Osteoblast (primary cell): ENCODE measurements at regions not wholly inside any gene's neighbourhood (a gene's known extent, or its start where the extent isn't known, plus 50 kb on each side); places are given as distances from the start of the nearest gene placed in this dataset.

ENCODE experiments used
- DNase-seq: peaks from one replicate; pipeline ENCODE4 v3.0.0; 2011; ENCODE audit warnings: low spot score, mixed read lengths; ENCODE audit not compliant: insufficient read length; ENCODE audit errors: missing footprints
- H2AFZ ChIP-seq: 2 replicates; pipeline ENCODE4 v1.6.0; 2011; ENCODE audit warnings: mild to moderate bottlenecking, low read length
- H3K27ac ChIP-seq: 2 replicates; pipeline ENCODE4 v1.5.1; 2011; ENCODE audit warnings: mild to moderate bottlenecking, low read depth, low read length, moderate library complexity
- H3K27me3 ChIP-seq: 2 replicates; pipeline ENCODE4 v1.6.0; 2012; ENCODE audit warnings: mild to moderate bottlenecking, control low read depth, inconsistent platforms, low read length, moderate library complexity; ENCODE audit not compliant: insufficient read depth
- H3K36me3 ChIP-seq: 2 replicates; pipeline ENCODE4 v1.5.1; 2011; ENCODE audit warnings: mild to moderate bottlenecking, low read length, control low read depth, moderate library complexity; ENCODE audit not compliant: insufficient read depth
- H3K4me1 ChIP-seq: 2 replicates; pipeline ENCODE4 v1.5.1; 2011; ENCODE audit warnings: mild to moderate bottlenecking, low read length, control low read depth, moderate library complexity; ENCODE audit not compliant: insufficient read depth
- H3K4me2 ChIP-seq: 2 replicates; pipeline ENCODE4 v1.6.0; 2011; ENCODE audit warnings: mild to moderate bottlenecking, low read length; ENCODE audit not compliant: insufficient read depth
- H3K4me3 ChIP-seq: fragments of 200-600 bp; sonication (generic); 3 replicates; pipeline ENCODE4 v1.5.1; 2012; ENCODE audit warnings: mild to moderate bottlenecking, low read length, inconsistent platforms; ENCODE audit not compliant: insufficient read depth
- H3K79me2 ChIP-seq: 2 replicates; pipeline ENCODE4 v1.6.0; 2012; ENCODE audit warnings: mild to moderate bottlenecking, low read length, control low read depth, inconsistent platforms; ENCODE audit not compliant: insufficient read depth
- H3K9me3 ChIP-seq: 2 replicates; pipeline ENCODE4 v1.5.1; 2011; ENCODE audit warnings: low read depth, low read length, control low read depth
- H4K20me1 ChIP-seq: 2 replicates; pipeline ENCODE4 v1.6.0; 2012; ENCODE audit warnings: mild to moderate bottlenecking, low read length, control low read depth; ENCODE audit not compliant: insufficient read depth
- TF ChIP-seq, protein P1 (sequence below): IDR thresholded peaks from 2 replicates; pipeline ENCODE4 v1.5.1; 2011; ENCODE audit warnings: mild to moderate bottlenecking, low read depth, low read length, moderate library complexity; ENCODE audit errors: extremely low read depth

DNA sequence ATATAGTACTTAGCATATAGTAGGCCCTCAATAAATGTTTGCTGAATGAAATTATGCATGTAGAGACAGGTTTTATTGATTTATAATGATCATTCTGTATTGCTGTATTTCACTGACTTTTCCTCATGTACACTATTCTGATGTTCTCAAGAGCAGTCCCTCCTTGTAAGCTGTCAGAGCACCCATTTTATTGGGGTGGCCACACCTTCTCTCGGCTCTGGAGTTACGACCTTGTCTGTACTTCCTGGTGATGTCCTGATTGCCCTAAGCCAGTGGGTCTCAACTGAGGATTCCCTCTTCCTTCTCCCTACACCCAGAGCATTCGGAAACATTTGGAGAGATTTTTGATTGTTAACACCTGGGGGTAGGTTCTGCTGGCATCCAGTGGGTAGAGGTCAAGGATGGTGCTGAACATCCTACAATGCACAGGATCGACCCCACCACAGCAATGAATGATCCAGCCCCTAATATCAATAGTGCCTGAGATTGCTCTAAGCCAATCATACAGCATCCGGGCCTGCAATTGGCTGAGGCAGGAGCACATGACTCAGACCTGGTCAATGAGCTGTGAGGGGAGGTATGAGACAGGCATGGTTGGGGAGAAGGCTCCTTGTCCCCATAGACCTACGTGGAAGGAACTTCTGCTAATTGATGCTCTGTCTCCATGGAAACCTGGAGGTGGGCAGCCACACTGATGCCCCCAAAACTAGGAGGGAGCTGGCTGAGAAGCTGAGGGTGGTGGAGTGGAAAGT is 58.8 kb downstream of the CLDN34 start:
- H3K9me3 ChIP-seq = no peaks in the 10 kb centered on the region
- no peak overlapping the region for H3K4me2 ChIP-seq
- H3K4me3 ChIP-seq = no peak overlapping the region
- no peak for DNase-seq
- no peaks in the 10 kb centered on the region for H3K27me3 ChIP-seq
- H4K20me1 ChIP-seq = peaks cover 25% of the 10 kb centered on the region
- TF ChIP-seq, protein P1, sequence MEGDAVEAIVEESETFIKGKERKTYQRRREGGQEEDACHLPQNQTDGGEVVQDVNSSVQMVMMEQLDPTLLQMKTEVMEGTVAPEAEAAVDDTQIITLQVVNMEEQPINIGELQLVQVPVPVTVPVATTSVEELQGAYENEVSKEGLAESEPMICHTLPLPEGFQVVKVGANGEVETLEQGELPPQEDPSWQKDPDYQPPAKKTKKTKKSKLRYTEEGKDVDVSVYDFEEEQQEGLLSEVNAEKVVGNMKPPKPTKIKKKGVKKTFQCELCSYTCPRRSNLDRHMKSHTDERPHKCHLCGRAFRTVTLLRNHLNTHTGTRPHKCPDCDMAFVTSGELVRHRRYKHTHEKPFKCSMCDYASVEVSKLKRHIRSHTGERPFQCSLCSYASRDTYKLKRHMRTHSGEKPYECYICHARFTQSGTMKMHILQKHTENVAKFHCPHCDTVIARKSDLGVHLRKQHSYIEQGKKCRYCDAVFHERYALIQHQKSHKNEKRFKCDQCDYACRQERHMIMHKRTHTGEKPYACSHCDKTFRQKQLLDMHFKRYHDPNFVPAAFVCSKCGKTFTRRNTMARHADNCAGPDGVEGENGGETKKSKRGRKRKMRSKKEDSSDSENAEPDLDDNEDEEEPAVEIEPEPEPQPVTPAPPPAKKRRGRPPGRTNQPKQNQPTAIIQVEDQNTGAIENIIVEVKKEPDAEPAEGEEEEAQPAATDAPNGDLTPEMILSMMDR = no peak
- H3K36me3 ChIP-seq = no peaks in the 10 kb centered on the region
- H2AFZ ChIP-seq = no peak overlapping the region
- peaks cover 48% of the 10 kb centered on the region for H3K79me2 ChIP-seq
- peaks cover 19% of the 10 kb centered on the region for H3K4me1 ChIP-seq
- H3K27ac ChIP-seq = no peak overlapping the region

DNA sequence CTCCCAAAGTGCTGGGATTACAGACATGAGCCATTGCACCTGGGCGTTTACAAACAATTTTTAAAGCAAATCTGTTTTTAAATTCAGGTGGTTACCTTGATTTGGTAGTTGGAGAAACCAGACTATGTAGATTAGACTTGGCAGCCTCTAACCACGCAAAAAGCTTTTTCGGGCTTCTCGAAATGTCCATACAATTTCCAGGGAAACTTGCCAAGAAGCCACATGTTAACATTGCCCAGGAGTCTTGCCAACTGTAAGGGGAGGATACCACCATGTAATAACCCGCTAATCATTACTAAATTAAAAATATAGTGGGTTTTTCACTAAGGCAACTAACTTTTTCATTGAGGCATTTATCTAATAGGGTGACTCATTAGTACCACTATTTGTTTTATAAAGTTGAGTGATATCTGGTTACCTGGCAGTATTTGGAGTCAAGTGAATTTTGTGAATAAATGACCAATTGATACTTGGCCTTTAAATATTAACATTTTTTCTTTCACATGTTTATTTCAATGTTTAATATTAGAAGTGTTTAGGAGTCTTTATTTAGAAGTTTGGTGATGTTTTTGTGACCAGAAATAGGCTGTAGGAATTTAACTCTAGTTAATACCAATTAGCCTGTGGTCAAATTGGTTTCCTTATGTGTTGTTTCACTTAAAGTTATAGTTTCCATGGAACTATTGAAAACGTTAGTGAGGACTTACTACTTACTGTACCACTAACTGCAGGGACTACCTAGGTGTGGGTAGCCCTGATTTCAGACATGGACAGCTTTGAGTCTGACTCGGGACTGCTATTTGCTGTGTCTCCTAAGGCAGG is 61.3 kb downstream of the CLDN34 start:
- no peaks in the 10 kb centered on the region for H3K36me3 ChIP-seq
- no peak overlapping the region for H3K4me3 ChIP-seq
- no peak overlapping the region for H3K27ac ChIP-seq
- H3K4me2 ChIP-seq = no peak overlapping the region
- H4K20me1 ChIP-seq = peaks cover 28% of the 10 kb centered on the region
- no peak overlapping the region for H2AFZ ChIP-seq
- H3K4me1 ChIP-seq = peaks cover 3% of the 10 kb centered on the region
- TF ChIP-seq, protein P1 = no peak
- no peaks in the 10 kb centered on the region for H3K9me3 ChIP-seq
- H3K27me3 ChIP-seq = no peaks in the 10 kb centered on the region
- no peak for DNase-seq
- H3K79me2 ChIP-seq = peaks cover 48% of the 10 kb centered on the region

GRCh38 chrX:10030570-10030969 is 63.4 kb downstream of the CLDN34 start:
- no peak overlapping the region for H3K4me2 ChIP-seq
- TF ChIP-seq, protein P1 = no peak
- peaks cover 26% of the 10 kb centered on the region for H4K20me1 ChIP-seq
- H3K27me3 ChIP-seq = no peaks in the 10 kb centered on the region
- no peaks in the 10 kb centered on the region for H3K9me3 ChIP-seq
- no peak overlapping the region for H2AFZ ChIP-seq
- H3K36me3 ChIP-seq = no peaks in the 10 kb centered on the region
- peaks cover 42% of the 10 kb centered on the region for H3K79me2 ChIP-seq
- peaks cover 3% of the 10 kb centered on the region for H3K4me1 ChIP-seq
- H3K4me3 ChIP-seq = no peak overlapping the region
- H3K27ac ChIP-seq = peak overlapping the region; percentile 5
- DNase-seq = no peak

DNA sequence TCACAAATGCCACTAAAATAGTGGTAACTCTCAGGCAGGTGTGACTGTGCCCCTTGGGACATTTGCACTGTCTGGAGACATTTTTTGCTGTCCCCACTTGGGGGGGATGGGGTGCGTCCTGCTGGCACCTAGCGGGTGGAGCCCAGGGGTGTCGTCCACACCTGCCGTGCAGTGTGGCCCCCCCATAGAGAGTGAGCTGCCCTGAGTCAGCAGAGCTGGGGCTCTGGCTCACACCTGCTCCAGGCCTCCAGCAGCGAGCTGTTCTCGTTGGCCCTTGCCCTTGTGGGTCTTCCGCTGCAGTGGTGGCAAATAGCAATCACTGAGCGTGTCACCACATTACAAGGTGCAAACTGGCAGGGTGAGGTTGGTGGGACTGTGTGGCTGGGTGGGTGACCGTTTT is 64.6 kb downstream of the CLDN34 start:
- peaks cover 3% of the 10 kb centered on the region for H3K4me1 ChIP-seq
- TF ChIP-seq, protein P1 = no peak
- no peak overlapping the region for H3K4me3 ChIP-seq
- no peaks in the 10 kb centered on the region for H3K27me3 ChIP-seq
- peaks cover 20% of the 10 kb centered on the region for H4K20me1 ChIP-seq
- DNase-seq = no peak
- no peaks in the 10 kb centered on the region for H3K36me3 ChIP-seq
- no peak overlapping the region for H3K27ac ChIP-seq
- no peak overlapping the region for H2AFZ ChIP-seq
- H3K9me3 ChIP-seq = no peaks in the 10 kb centered on the region
- H3K79me2 ChIP-seq = peaks cover 33% of the 10 kb centered on the region
- H3K4me2 ChIP-seq = no peak overlapping the region
